HepG2 (cell line): ENCODE measurements at regions not wholly inside any gene's neighbourhood (a gene's known extent, or its start where the extent isn't known, plus 50 kb on each side); places are given as distances from the start of the nearest gene placed in this dataset.

Source experiments
- ATAC-seq: fragments of 200-7000 bp; cut with Tn5 transposase; 3 replicates; pipeline ENCODE4 v1.9.1; 2020; ENCODE audit warnings: mild to moderate bottlenecking, moderate library complexity
- BruUV-seq: library from RNA; stranded (reverse); fragments of 400-500 nt; replicated peaks from 2 replicates; lab custom pipeline; 2021; lab: Mats Ljungman, UMichigan
- CTCF ChIA-PET: fragments of 300-600 bp; formaldehyde crosslinking; extraction: SDS; loops from one replicate; lab custom pipeline; 2021; ENCODE audit warnings: low total read pairs, inconsistent platforms, low intra/inter-chr PET ratio; lab: Yijun Ruan, JAX
- POLR2A ChIA-PET: fragments of 350-600 bp; sonication (Branson Sonifier 250); formaldehyde crosslinking; loops from one replicate; lab custom pipeline; 2020; ENCODE audit warnings: antibody characterized with exemption, inconsistent platforms; lab: Yijun Ruan, JAX
- DNase-seq: peaks from one replicate; pipeline ENCODE4 v3.0.0-alpha.2; 2015; ENCODE audit warnings: low spot score
- FAIRE-seq: peaks from 3 replicates; lab custom pipeline; 2011; peaks lifted over from hg19 to GRCh38; lab: Jason Lieb, UNC
- H2AFZ ChIP-seq: one replicate; pipeline ENCODE4 v1.6.1; 2011; ENCODE audit warnings: low read length, inconsistent platforms
- H3K27ac ChIP-seq: fragments of 300-600 bp; 3 replicates; pipeline ENCODE4 v1.8.0; 2011; ENCODE audit warnings: mixed run types, mild to moderate bottlenecking, mixed read lengths, low read length, inconsistent platforms; ENCODE audit not compliant: insufficient read depth; ENCODE audit errors: extremely low read length
- H3K27me3 ChIP-seq, 2 experiments: fragments of 200-600 bp in 1 of 2; 2 replicates in 1 of 2; 3 replicates in 1 of 2; pipeline versions ENCODE4 v1.6.0 to v1.8.0; 2011; ENCODE audit warnings: low read length in 2 of 2, mild to moderate bottlenecking in 2 of 2, moderate library complexity in 2 of 2, inconsistent platforms in 1 of 2; ENCODE audit not compliant: insufficient read depth in 2 of 2, control insufficient read depth in 1 of 2
- H3K36me3 ChIP-seq, 2 experiments: fragments of 200-600 bp in 1 of 2; replicated peaks in 1 of 2; 2 replicates in 1 of 2; 3 replicates in 1 of 2; pipeline versions ENCODE4 v1.5.1 to v1.8.0; 2011; ENCODE audit warnings: low read length in 2 of 2, inconsistent platforms in 1 of 2; ENCODE audit not compliant: insufficient read depth in 2 of 2, control insufficient read depth in 1 of 2
- H3K4me1 ChIP-seq: 2 replicates; pipeline ENCODE4 v1.5.1; 2012; ENCODE audit warnings: low read length, inconsistent platforms; ENCODE audit not compliant: insufficient read depth
- H3K4me2 ChIP-seq: 2 replicates; pipeline ENCODE4 v1.6.0; 2011; ENCODE audit warnings: low read depth, low read length, inconsistent platforms
- H3K4me3 ChIP-seq, 3 experiments: fragments of 200-600 bp in 1 of 3; sonication (generic), shearing (Covaris generic) in 1 of 3; replicated peaks in 1 of 3; 2 replicates each; pipeline ENCODE4 v1.5.1; 2011 to 2016; ENCODE audit warnings: low read length in 3 of 3, inconsistent platforms in 2 of 3, low read depth in 2 of 3, mild to moderate bottlenecking in 2 of 3, control low read depth in 1 of 3, mixed read lengths in 1 of 3; ENCODE audit not compliant: insufficient read depth in 1 of 3
- H3K79me2 ChIP-seq: one replicate; pipeline ENCODE4 v1.6.1; 2011; ENCODE audit warnings: low read length, inconsistent platforms; ENCODE audit not compliant: insufficient read depth
- H3K9ac ChIP-seq: 2 replicates; pipeline ENCODE4 v1.6.0; 2011; ENCODE audit warnings: mild to moderate bottlenecking, low read depth, low read length, inconsistent platforms; ENCODE audit not compliant: insufficient read depth
- H3K9me3 ChIP-seq: 2 replicates; pipeline ENCODE4 v1.5.1; 2012; ENCODE audit warnings: mild to moderate bottlenecking, low read length
- H4K20me1 ChIP-seq: 2 replicates; pipeline ENCODE4 v1.6.0; 2011; ENCODE audit warnings: inconsistent platforms, mild to moderate bottlenecking, low read length, moderate library complexity; ENCODE audit not compliant: insufficient read depth
- ELF1 ChIP-seq: sonication (generic); formaldehyde crosslinking; IDR thresholded peaks from 2 replicates; pipeline ENCODE4 v1.4.0; 2020; ENCODE audit warnings: missing genetic modification reagents
- NPAS2 ChIP-seq: sonication (generic); formaldehyde crosslinking; IDR thresholded peaks from 2 replicates; pipeline ENCODE4 v1.8.0; 2022; ENCODE audit warnings: mild to moderate bottlenecking, missing genetic modification reagents, borderline replicate concordance
- ONECUT2 ChIP-seq: sonication (generic); formaldehyde crosslinking; IDR thresholded peaks from 2 replicates; pipeline ENCODE4 v1.4.0; 2020; ENCODE audit warnings: missing genetic modification reagents
- POLR2G ChIP-seq: fragments of 200-400 bp; formaldehyde crosslinking; IDR thresholded peaks from 2 replicates; pipeline ENCODE4 v1.6.1; 2018; ENCODE audit warnings: mild to moderate bottlenecking, low read depth, low read length, moderate library complexity
- PRDM15 ChIP-seq: sonication (generic); formaldehyde crosslinking; IDR thresholded peaks from 2 replicates; pipeline ENCODE4 v1.4.0; 2020; ENCODE audit warnings: missing genetic modification reagents
- RAD21 ChIP-seq: fragments of 450-650 bp; formaldehyde crosslinking; IDR thresholded peaks from 2 replicates; pipeline ENCODE4 v1.5.0; 2020; ENCODE audit warnings: mild to moderate bottlenecking
- SALL1 ChIP-seq: sonication (generic); formaldehyde crosslinking; IDR thresholded peaks from 2 replicates; pipeline ENCODE4 v1.8.0; 2022; ENCODE audit warnings: mild to moderate bottlenecking, missing genetic modification reagents
- SMAD9 ChIP-seq: sonication (generic); formaldehyde crosslinking; IDR thresholded peaks from 2 replicates; pipeline ENCODE4 v1.5.1; 2020; ENCODE audit warnings: mild to moderate bottlenecking, missing genetic modification reagents
- TFDP2 ChIP-seq: sonication (generic); formaldehyde crosslinking; IDR thresholded peaks from 2 replicates; pipeline ENCODE4 v1.4.0; 2020; ENCODE audit warnings: missing genetic modification reagents
- U2AF1 ChIP-seq: fragments of 200-400 bp; formaldehyde crosslinking; optimal IDR thresholded peaks from 2 replicates; pipeline ENCODE3; 2017; ENCODE audit warnings: mild to moderate bottlenecking, low read depth, low read length
- ZEB1 ChIP-seq: IDR thresholded peaks from 2 replicates; pipeline ENCODE4 v1.6.1; 2012; ENCODE audit warnings: mild to moderate bottlenecking, low read depth, inconsistent platforms; ENCODE audit not compliant: insufficient replicate concordance
- ZFYVE20 ChIP-seq: sonication (generic); formaldehyde crosslinking; IDR thresholded peaks from 2 replicates; pipeline ENCODE4 v1.8.0; 2023; ENCODE audit warnings: low read depth, mild to moderate bottlenecking, moderate library complexity, missing genetic modification reagents, borderline replicate concordance
- ZNF451 ChIP-seq: sonication (generic); formaldehyde crosslinking; IDR thresholded peaks from 2 replicates; pipeline ENCODE4 v1.5.0; 2020; ENCODE audit warnings: mild to moderate bottlenecking, missing genetic modification reagents
- ZNF687 ChIP-seq: sonication (generic); formaldehyde crosslinking; IDR thresholded peaks from 2 replicates; pipeline ENCODE4 v1.5.1; 2020; ENCODE audit warnings: mild to moderate bottlenecking, missing genetic modification reagents, moderate library complexity
- ZNF878 ChIP-seq: sonication (generic); formaldehyde crosslinking; IDR thresholded peaks from 2 replicates; pipeline ENCODE4 v1.8.1; 2023; ENCODE audit warnings: mild to moderate bottlenecking, missing genetic modification reagents, moderate library complexity
- WGBS: methylation state at CpG from one replicate; pipeline ENCODE4 v1.1.6; 2017; ENCODE audit warnings: low lambda C conversion rate; 5-methylcytosine and 5-hydroxymethylcytosine counted together
- in situ Hi-C: cut with HindIII; loops from 2 replicates; pipeline ENCODE4 v1.10.0; 2017; ENCODE audit warnings: low pct_unique_long_range_greater_than_20kb; ENCODE audit not compliant: extremely low pct_ligation_motif_present
- intact Hi-C: fragments of 100-400 bp; cut with micrococcal nuclease; formaldehyde crosslinking; loops from one replicate; pipeline ENCODE4 v1.10.0; 2022; ENCODE audit not compliant: unreplicated experiment

- TF ChIP-seq ZEB1 (no peak), ELF1 (CRISPR knock-in tag) (no peak), ZNF878 (CRISPR knock-in tag) (no peak), TFDP2 (CRISPR knock-in tag) (no peak), ZFYVE20 (CRISPR knock-in tag) (no peak)
These were observed 330.3 kb upstream of the FIGN start (continued) for GRCh38 chr2:164066095-164066494.

- H3K4me2 ChIP-seq: no peak overlapping the region
- H3K4me1 ChIP-seq: no peaks in the 10 kb centered on the region
- TF ChIP-seq POLR2G: no peak
- no peak for TF ChIP-seq NPAS2 (CRISPR knock-in tag)
- TF ChIP-seq SMAD9: no peak
- TF ChIP-seq U2AF1: no peak
- no peak for TF ChIP-seq PRDM15 (CRISPR knock-in tag)
- TF ChIP-seq SALL1 (CRISPR knock-in tag): no peak
- TF ChIP-seq RAD21 (CRISPR knock-in tag): no peak
- TF ChIP-seq ZNF451: no peak
- TF ChIP-seq ONECUT2 (CRISPR knock-in tag): no peak
- no peak for TF ChIP-seq ZNF687 (CRISPR knock-in tag)
- no peaks in the 10 kb centered on the region for H3K9me3 ChIP-seq
- no peaks in the 10 kb centered on the region for H4K20me1 ChIP-seq
- intact Hi-C loops (no loop called here), in situ Hi-C loops (loop anchor here (10.0 kb wide), 1 partner anchor 870 kb away; no protein-coding TSS in a partner anchor)
- POLR2A ChIA-PET: no interaction called here
- CTCF ChIA-PET: no interaction called here
- 0% methylated on average over 2 of the region's 2 CpGs for WGBS
- H3K36me3 ChIP-seq: no peaks in the 10 kb centered on the region
- no peak overlapping the region for H3K27ac ChIP-seq
- DNase-seq (no peak), ATAC-seq (no peak), FAIRE-seq (no peak)
- no peak overlapping the region for H2AFZ ChIP-seq
- no peak overlapping the region for H3K9ac ChIP-seq
- no TSS peak for BruUV-seq
- no peaks in the 10 kb centered on the region for H3K27me3 ChIP-seq
- H3K4me3 ChIP-seq: no peak overlapping the region
- no peaks in the 10 kb centered on the region for H3K79me2 ChIP-seq
These were observed 329.2 kb upstream of the FIGN start for GRCh38 chr2:164065038-164065437.
